Panc1 (cell line): ENCODE measurements at regions not wholly inside any gene's neighbourhood (a gene's known extent, or its start where the extent isn't known, plus 50 kb on each side); places are given as distances from the start of the nearest gene placed in this dataset.

Experiments used
- ATAC-seq: fragments of 200-7000 bp; cut with Tn5 transposase; 2 replicates; pipeline ENCODE4 v1.9.1; 2020; ENCODE audit warnings: mild to moderate bottlenecking, moderate library complexity
- BruUV-seq: library from RNA; stranded (reverse); fragments of 400-500 nt; replicated peaks from 2 replicates; lab custom pipeline; 2021; lab: Mats Ljungman, UMichigan
- CTCF ChIA-PET: fragments of 300-600 bp; sonication (Branson Sonifier 250); formaldehyde crosslinking; loops from one replicate; lab custom pipeline; 2022; ENCODE audit warnings: antibody characterized with exemption; lab: Charles Lee
- POLR2A ChIA-PET: fragments of 300-600 bp; sonication (Branson Sonifier 250); formaldehyde crosslinking; loops from one replicate; lab custom pipeline; 2022; ENCODE audit warnings: antibody characterized with exemption; lab: Charles Lee
- DNase-seq: peaks from one replicate; pipeline ENCODE4 v3.0.0-alpha.2; 2010; ENCODE audit warnings: low read depth, low spot score
- H3K27ac ChIP-seq: 2 replicates; pipeline ENCODE4 v1.5.1; 2011; ENCODE audit warnings: mild to moderate bottlenecking, low read length, inconsistent platforms
- H3K27me3 ChIP-seq: fragments of 200-500 bp; sonication (Bioruptor generic); 2 replicates; pipeline ENCODE4 v1.6.0; 2014; ENCODE audit warnings: low read length, inconsistent platforms; ENCODE audit not compliant: control insufficient read depth, insufficient read depth
- H3K36me3 ChIP-seq: fragments of 200-500 bp; sonication (Bioruptor generic); 2 replicates; pipeline ENCODE4 v1.5.1; 2014; ENCODE audit warnings: inconsistent platforms, mild to moderate bottlenecking, low read length, moderate library complexity; ENCODE audit not compliant: control insufficient read depth, insufficient read depth
- H3K4me1 ChIP-seq: 2 replicates; pipeline ENCODE4 v1.5.1; 2011; ENCODE audit warnings: inconsistent platforms, mild to moderate bottlenecking, low read length, moderate library complexity; ENCODE audit not compliant: control insufficient read depth, insufficient read depth
- H3K4me3 ChIP-seq, 2 experiments: 2 replicates each; pipeline ENCODE4 v1.5.1; 2011 to 2012; ENCODE audit warnings: low read depth in 2 of 2, low read length in 2 of 2, mild to moderate bottlenecking in 2 of 2, inconsistent platforms in 1 of 2, moderate library complexity in 1 of 2
- H3K9me3 ChIP-seq: fragments of 200-500 bp; sonication (Bioruptor generic); 2 replicates; pipeline ENCODE4 v1.5.1; 2014; ENCODE audit warnings: low read depth, mild to moderate bottlenecking, inconsistent platforms, low read length, moderate library complexity; ENCODE audit not compliant: control insufficient read depth, insufficient read depth
- POLR2AphosphoS5 ChIP-seq: IDR thresholded peaks from 2 replicates; pipeline ENCODE4 v1.6.1; 2012; ENCODE audit warnings: mild to moderate bottlenecking, low read depth, low read length, moderate library complexity
- SIN3A ChIP-seq: IDR thresholded peaks from 2 replicates; pipeline ENCODE4 v1.6.1; 2012; ENCODE audit warnings: low read depth, mild to moderate bottlenecking, low read length, moderate library complexity, borderline replicate concordance; ENCODE audit not compliant: insufficient read depth
- TCF7L2 ChIP-seq: IDR thresholded peaks from 2 replicates; pipeline ENCODE4 v1.6.1; 2011; ENCODE audit warnings: mild to moderate bottlenecking, low read depth, low read length, inconsistent platforms
- in situ Hi-C: cut with HindIII; loops from 2 replicates; pipeline ENCODE4 v1.10.0; 2016; ENCODE audit warnings: low sequenced_read_pairs, low pct_unique_long_range_greater_than_20kb
- intact Hi-C: fragments of 100-400 bp; cut with micrococcal nuclease; formaldehyde crosslinking; loops from one replicate; pipeline ENCODE4 v1.10.0; 2022; ENCODE audit not compliant: unreplicated experiment
- TF ChIP-seq, protein P1 (sequence below): fragments of 450-650 bp; IDR thresholded peaks from 2 replicates; pipeline ENCODE4 v1.5.1; 2017; ENCODE audit warnings: mild to moderate bottlenecking
- TF ChIP-seq, protein P2 (sequence below), 2 experiments: IDR thresholded peaks; 2 replicates each; pipeline ENCODE4 v1.6.1; 2011 to 2012; ENCODE audit warnings: low read depth in 2 of 2, control low read depth in 1 of 2, low read length in 1 of 2, mild to moderate bottlenecking in 1 of 2, moderate library complexity in 1 of 2; ENCODE audit not compliant: insufficient read depth in 1 of 2

DNA sequence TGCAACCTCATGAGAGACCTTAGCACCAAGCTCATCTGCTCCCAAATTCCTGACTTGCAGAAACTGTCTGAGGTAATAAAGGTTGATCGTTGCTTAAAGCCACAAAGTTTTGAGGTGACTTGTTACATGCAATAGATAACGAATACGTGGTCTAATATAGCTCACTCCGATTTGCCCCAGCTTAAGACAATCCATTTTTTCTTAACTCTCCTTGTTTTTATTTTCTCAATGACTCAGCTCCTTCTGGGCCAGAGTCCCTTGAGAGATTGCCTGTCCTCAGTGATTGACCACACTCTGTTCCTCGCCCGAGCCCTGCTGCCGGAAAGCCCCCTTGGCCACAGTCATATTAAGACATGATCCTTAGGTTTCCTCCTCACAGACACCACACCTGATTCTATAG, 63.7 kb upstream of the FANCC start:
- no peak overlapping the region for H3K4me3 ChIP-seq
- POLR2A ChIA-PET: no interaction called here
- intact Hi-C loops (no loop called here), in situ Hi-C loops (no loop called here)
- no TSS peak for BruUV-seq
- no peak for TF ChIP-seq SIN3A
- TF ChIP-seq, protein P1, sequence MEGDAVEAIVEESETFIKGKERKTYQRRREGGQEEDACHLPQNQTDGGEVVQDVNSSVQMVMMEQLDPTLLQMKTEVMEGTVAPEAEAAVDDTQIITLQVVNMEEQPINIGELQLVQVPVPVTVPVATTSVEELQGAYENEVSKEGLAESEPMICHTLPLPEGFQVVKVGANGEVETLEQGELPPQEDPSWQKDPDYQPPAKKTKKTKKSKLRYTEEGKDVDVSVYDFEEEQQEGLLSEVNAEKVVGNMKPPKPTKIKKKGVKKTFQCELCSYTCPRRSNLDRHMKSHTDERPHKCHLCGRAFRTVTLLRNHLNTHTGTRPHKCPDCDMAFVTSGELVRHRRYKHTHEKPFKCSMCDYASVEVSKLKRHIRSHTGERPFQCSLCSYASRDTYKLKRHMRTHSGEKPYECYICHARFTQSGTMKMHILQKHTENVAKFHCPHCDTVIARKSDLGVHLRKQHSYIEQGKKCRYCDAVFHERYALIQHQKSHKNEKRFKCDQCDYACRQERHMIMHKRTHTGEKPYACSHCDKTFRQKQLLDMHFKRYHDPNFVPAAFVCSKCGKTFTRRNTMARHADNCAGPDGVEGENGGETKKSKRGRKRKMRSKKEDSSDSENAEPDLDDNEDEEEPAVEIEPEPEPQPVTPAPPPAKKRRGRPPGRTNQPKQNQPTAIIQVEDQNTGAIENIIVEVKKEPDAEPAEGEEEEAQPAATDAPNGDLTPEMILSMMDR: no peak
- TF ChIP-seq, protein P2, sequence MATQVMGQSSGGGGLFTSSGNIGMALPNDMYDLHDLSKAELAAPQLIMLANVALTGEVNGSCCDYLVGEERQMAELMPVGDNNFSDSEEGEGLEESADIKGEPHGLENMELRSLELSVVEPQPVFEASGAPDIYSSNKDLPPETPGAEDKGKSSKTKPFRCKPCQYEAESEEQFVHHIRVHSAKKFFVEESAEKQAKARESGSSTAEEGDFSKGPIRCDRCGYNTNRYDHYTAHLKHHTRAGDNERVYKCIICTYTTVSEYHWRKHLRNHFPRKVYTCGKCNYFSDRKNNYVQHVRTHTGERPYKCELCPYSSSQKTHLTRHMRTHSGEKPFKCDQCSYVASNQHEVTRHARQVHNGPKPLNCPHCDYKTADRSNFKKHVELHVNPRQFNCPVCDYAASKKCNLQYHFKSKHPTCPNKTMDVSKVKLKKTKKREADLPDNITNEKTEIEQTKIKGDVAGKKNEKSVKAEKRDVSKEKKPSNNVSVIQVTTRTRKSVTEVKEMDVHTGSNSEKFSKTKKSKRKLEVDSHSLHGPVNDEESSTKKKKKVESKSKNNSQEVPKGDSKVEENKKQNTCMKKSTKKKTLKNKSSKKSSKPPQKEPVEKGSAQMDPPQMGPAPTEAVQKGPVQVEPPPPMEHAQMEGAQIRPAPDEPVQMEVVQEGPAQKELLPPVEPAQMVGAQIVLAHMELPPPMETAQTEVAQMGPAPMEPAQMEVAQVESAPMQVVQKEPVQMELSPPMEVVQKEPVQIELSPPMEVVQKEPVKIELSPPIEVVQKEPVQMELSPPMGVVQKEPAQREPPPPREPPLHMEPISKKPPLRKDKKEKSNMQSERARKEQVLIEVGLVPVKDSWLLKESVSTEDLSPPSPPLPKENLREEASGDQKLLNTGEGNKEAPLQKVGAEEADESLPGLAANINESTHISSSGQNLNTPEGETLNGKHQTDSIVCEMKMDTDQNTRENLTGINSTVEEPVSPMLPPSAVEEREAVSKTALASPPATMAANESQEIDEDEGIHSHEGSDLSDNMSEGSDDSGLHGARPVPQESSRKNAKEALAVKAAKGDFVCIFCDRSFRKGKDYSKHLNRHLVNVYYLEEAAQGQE (IDR thresholded peaks at IDR 0.05; ENCODE audit: insufficient read depth in 1 of 2, low read depth in 2 of 2, low read length in 1 of 2): no peak
- H3K27me3 ChIP-seq: no peaks in the 10 kb centered on the region
- H3K9me3 ChIP-seq: no peaks in the 10 kb centered on the region
- CTCF ChIA-PET: no interaction called here
- peaks cover 26% of the 10 kb centered on the region for H3K4me1 ChIP-seq
- no peaks in the 10 kb centered on the region for H3K36me3 ChIP-seq
- no peak for DNase-seq
- peak overlapping the region; percentile 81 for H3K27ac ChIP-seq
- ATAC-seq: peak; percentile 42

DNA sequence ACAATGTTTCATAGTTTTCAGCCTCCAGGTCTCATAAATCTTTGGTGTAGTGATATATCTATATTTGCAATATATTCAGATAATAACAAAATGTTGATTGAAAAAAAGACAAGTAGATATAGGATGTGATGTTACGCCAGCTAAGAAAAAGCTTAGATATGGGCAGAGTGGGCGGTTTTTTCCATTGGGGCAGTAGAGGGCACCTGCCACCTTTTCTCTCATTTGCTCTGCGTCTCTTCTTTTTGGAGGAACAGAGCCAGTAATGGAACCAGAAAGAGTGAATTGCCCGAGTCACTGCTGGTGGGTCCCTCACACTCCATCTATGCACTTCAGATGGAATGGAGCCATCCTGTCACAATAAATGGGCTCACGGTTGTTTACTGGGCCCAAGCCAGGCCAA, 62.1 kb upstream of the FANCC start:
- ATAC-seq: no peak
- POLR2A ChIA-PET: no interaction called here
- no TSS peak for BruUV-seq
- H3K4me1 ChIP-seq: peaks cover 26% of the 10 kb centered on the region
- no peak overlapping the region for H3K27ac ChIP-seq
- TF ChIP-seq, protein P1: peak; percentile 29; the same call in 1 of the 2 replicates
- no peak for TF ChIP-seq TCF7L2
- TF ChIP-seq, protein P2 (IDR thresholded peaks at IDR 0.05; ENCODE audit: insufficient read depth in 1 of 2, low read depth in 2 of 2, low read length in 1 of 2): no peak
- TF ChIP-seq POLR2AphosphoS5: no peak
- TF ChIP-seq SIN3A: no peak
- no peaks in the 10 kb centered on the region for H3K27me3 ChIP-seq
- CTCF ChIA-PET: no interaction called here
- intact Hi-C loops: no loop called here
- no peak overlapping the region for H3K4me3 ChIP-seq
- no peaks in the 10 kb centered on the region for H3K9me3 ChIP-seq
- H3K36me3 ChIP-seq: no peaks in the 10 kb centered on the region
- no peak for DNase-seq
- in situ Hi-C loops: no loop called here
